CD4-positive, alpha-beta T cell (primary cell): ENCODE measurements at regions not wholly inside any gene's neighbourhood (a gene's known extent, or its start where the extent isn't known, plus 50 kb on each side); places are given as distances from the start of the nearest gene placed in this dataset.

Experiments
- ATAC-seq: fragments of 200-7000 bp; cut with Tn5 transposase; one replicate; pipeline ENCODE4 v1.10.0; 2022; ENCODE audit warnings: mild to moderate bottlenecking; ENCODE audit not compliant: poor library complexity
- CTCF ChIA-PET: fragments of 350-600 bp; sonication (Branson Sonifier 250); formaldehyde crosslinking; loops from one replicate; lab custom pipeline; 2021; ENCODE audit warnings: antibody characterized with exemption, inconsistent platforms; lab: Charles Lee
- POLR2A ChIA-PET: fragments of 350-600 bp; sonication (Branson Sonifier 250); formaldehyde crosslinking; loops from one replicate; lab custom pipeline; 2021; ENCODE audit warnings: antibody characterized with exemption, inconsistent platforms; lab: Charles Lee
- DNase-seq, 14 experiments: peaks; one replicate each; pipeline ENCODE4 v3.0.0-alpha.2; 2013 to 2020; ENCODE audit warnings: mixed read lengths in 2 of 14
- H3K27ac ChIP-seq, 2 donors: one replicate each; pipeline versions ENCODE4 v1.5.1 to v1.7.0; 2013; ENCODE audit warnings: low read length in 2 of 2, low read depth in 1 of 2, mild to moderate bottlenecking in 1 of 2
- H3K27me3 ChIP-seq, 2 experiments: 1 replicate in 1 of 2; 2 replicates in 1 of 2; pipeline versions ENCODE4 v1.6.1 to v1.7.0; 2013; ENCODE audit warnings: low read length in 2 of 2, control low read depth in 1 of 2, mild to moderate bottlenecking in 1 of 2, moderate library complexity in 1 of 2; ENCODE audit not compliant: insufficient read depth in 2 of 2, control insufficient read depth in 1 of 2
- H3K36me3 ChIP-seq: one replicate; pipeline ENCODE4 v1.6.1; 2013; ENCODE audit warnings: low read length, control low read depth; ENCODE audit not compliant: insufficient read depth
- H3K4me1 ChIP-seq: one replicate; pipeline ENCODE4 v1.6.1; 2013; ENCODE audit warnings: low read length, control low read depth; ENCODE audit not compliant: insufficient read depth
- H3K4me3 ChIP-seq: one replicate; pipeline ENCODE4 v1.5.1; 2013; ENCODE audit warnings: mild to moderate bottlenecking, low read length, moderate library complexity
- H3K9me3 ChIP-seq, 2 experiments: 1 replicate in 1 of 2; 2 replicates in 1 of 2; pipeline versions ENCODE4 v1.6.1 to v1.7.0; 2013; ENCODE audit warnings: low read length in 2 of 2, mild to moderate bottlenecking in 2 of 2, control low read depth in 1 of 2, moderate library complexity in 1 of 2; ENCODE audit not compliant: control insufficient read depth in 1 of 2, insufficient read depth in 1 of 2
- H3K27ac Mint-ChIP-seq: one replicate; pipeline ENCODE4 v1.8.0; 2020; ENCODE audit warnings: mixed read lengths
- H3K27me3 Mint-ChIP-seq: one replicate; pipeline ENCODE4 v1.8.0; 2021; ENCODE audit warnings: mixed read lengths
- H3K36me3 Mint-ChIP-seq: one replicate; pipeline ENCODE4 v1.8.0; 2021; ENCODE audit warnings: low read depth, mixed read lengths
- H3K4me1 Mint-ChIP-seq: one replicate; pipeline ENCODE4 v1.8.0; 2021; ENCODE audit warnings: low read depth, mixed read lengths
- H3K4me3 Mint-ChIP-seq: one replicate; pipeline ENCODE4 v1.8.0; 2020; ENCODE audit warnings: mild to moderate bottlenecking, mixed read lengths
- H3K9me3 Mint-ChIP-seq: one replicate; pipeline ENCODE4 v1.8.0; 2020; ENCODE audit warnings: mixed read lengths
- intact Hi-C, 2 experiments: fragments of 100-400 bp; cut with DNase I in 1 of 2; cut with micrococcal nuclease in 1 of 2; formaldehyde crosslinking; loops; one replicate each; pipeline versions ENCODE4 v1.15.1 to v1.9.0; 2023 to 2025; cut with DNase I, micrococcal nuclease
- TF ChIP-seq, protein P1 (sequence below): fragments of 200-600 bp; IDR thresholded peaks from one replicate; pipeline ENCODE4 v1.8.0; 2022; ENCODE audit warnings: antibody characterized with exemption, mild to moderate bottlenecking

DNA sequence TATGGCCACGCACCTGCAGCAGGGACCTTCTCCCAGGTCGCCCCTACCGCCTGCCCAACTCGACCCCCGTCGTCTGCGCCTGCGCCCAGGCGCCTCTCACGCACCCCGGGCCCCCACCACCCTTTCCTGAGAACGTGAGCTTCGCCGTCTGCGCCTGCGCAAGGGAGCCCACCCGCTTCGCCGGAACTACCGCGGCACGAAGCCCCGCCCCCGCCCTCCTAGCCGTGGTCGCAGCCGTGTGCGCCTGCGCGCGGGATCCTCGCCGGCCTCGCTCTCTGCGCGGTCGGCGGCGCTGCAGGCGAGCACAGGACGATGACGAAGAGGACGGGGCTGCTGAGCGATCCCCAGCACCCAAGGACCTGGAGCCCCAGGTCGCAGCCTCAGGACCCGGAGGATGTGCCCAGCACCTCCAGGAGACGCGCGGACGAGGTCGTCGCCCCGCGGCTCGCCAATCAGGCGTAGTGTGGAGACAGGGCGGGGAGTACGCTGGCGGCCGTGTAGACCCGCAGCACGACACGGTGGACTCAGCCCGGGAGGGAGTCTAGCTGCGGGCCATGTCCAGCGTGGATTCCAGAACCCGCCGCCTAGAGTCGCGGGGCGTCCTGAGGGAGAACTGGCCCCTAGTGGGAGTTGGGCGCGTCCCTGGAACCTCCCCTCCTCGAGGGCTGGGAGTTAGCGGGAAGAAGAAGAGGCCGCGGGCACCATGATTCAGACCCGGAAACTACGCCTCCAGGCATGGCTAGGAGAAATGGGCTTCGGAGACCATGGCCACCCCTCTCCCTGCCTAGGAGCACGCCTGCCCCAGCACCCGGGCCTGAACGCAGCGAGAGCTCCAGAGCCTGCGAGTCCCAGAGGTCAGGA lies 1120.8 kb upstream of the TMEM132C start:
- Histone ChIP-seq H3K36me3 (no peaks in the 10 kb centered on the region), H3K27ac (no peak overlapping the region), H3K4me3 (peak overlapping the region; percentile 40), H3K9me3 (peaks cover 0 to 20% of the 10 kb centered on the region in 2 experiments), H3K27me3 (peaks cover 0 to 7% of the 10 kb centered on the region in 2 experiments), H3K4me1 (peaks cover 7% of the 10 kb centered on the region)
- TF ChIP-seq, protein P1, sequence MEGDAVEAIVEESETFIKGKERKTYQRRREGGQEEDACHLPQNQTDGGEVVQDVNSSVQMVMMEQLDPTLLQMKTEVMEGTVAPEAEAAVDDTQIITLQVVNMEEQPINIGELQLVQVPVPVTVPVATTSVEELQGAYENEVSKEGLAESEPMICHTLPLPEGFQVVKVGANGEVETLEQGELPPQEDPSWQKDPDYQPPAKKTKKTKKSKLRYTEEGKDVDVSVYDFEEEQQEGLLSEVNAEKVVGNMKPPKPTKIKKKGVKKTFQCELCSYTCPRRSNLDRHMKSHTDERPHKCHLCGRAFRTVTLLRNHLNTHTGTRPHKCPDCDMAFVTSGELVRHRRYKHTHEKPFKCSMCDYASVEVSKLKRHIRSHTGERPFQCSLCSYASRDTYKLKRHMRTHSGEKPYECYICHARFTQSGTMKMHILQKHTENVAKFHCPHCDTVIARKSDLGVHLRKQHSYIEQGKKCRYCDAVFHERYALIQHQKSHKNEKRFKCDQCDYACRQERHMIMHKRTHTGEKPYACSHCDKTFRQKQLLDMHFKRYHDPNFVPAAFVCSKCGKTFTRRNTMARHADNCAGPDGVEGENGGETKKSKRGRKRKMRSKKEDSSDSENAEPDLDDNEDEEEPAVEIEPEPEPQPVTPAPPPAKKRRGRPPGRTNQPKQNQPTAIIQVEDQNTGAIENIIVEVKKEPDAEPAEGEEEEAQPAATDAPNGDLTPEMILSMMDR, result no peak
- Mint-ChIP-seq H3K27ac (peak overlapping the region; percentile 36), H3K4me1 (peaks cover 19% of the 10 kb centered on the region), H3K36me3 (no peaks in the 10 kb centered on the region), H3K27me3 (peaks cover 6% of the 10 kb centered on the region), H3K9me3 (peaks cover 6% of the 10 kb centered on the region), H3K4me3 (peak overlapping the region; percentile 87)
- ATAC-seq (peak; percentile 91), DNase-seq (peak; percentile 34 to 79 (median 70))
- intact Hi-C loops, result loop anchor here (1.0 to 2.0 kb wide), 2 partner anchors 17 kb away; no protein-coding TSS in a partner anchor
- ChIA-PET CTCF (no interaction called here), POLR2A (interaction anchor here (1.4 to 1.7 kb wide), 2 partner anchors 20 to 63 kb away, joined by 3 to 7 read pairs; no protein-coding TSS in a partner anchor)

DNA sequence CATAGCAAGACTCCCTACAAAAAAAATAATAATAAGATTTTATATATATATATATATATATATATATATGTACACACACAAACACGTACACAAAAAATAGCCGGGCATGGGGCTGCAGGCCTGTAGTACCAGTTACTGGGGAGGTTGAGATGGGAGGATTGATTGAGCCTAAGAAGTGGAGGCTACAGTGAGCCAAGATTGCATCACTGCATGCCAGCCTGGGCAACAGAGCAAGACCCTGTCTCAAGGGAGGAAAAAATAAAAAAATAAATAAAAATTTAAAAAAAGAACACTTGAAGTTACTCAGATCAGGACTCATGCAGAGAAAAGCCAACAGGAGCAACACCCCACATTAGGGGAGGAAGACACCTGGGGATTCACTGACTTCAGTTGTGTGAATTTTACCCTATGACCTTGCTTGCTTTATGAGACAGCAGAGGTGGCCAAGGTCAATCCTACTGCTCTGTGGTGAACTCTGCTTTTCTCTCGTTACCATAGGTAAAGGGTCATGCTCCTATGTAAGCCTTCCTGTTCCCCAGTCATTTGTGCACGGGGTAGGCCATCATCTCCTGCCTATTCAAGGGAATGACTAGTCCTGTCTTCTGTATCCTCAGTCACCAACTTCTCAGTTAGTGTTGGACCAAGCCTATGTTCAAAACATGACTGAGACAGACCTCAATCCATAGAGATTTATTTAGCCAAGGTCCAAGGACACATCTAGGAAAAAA lies 1119.8 kb upstream of the TMEM132C start:
- Mint-ChIP-seq H3K4me3 (no peak overlapping the region), H3K9me3 (no peaks in the 10 kb centered on the region)
- CTCF ChIA-PET, result no interaction called here

DNA sequence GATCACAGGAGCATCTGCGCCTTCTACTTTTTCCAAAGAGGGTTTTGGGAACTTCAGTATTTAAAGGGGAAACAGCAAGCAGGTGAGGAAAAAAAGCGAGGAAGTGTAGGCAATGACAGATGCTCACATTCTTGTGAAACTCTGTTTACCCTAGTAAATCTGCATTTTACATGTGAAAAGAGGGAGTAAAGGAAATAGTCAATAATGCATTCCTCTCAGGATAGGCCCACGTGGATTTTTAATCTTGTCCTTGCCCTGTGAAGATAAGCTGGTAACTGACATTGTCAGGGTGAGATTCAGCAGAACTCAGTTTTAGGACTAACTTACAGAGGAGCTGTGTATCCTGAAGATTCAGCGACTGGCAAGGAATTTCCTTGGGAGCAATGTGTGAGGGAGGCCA lies 1119.2 kb upstream of the TMEM132C start:
- TF ChIP-seq, protein P1, result no peak
- Histone ChIP-seq H3K36me3 (no peaks in the 10 kb centered on the region), H3K4me1 (peaks cover 7% of the 10 kb centered on the region), H3K9me3 (peaks cover 0 to 17% of the 10 kb centered on the region in 2 experiments), H3K27ac (no peak overlapping the region), H3K27me3 (peaks cover 0 to 7% of the 10 kb centered on the region in 2 experiments), H3K4me3 (no peak overlapping the region)
- ChIA-PET POLR2A (no interaction called here), CTCF (no interaction called here)
- intact Hi-C loops, result loop anchor here in 1 of 2 experiments (2.0 kb wide), 1 partner anchor 15 kb away; no protein-coding TSS in a partner anchor
- Mint-ChIP-seq H3K36me3 (no peaks in the 10 kb centered on the region), H3K27me3 (peaks cover 6% of the 10 kb centered on the region), H3K9me3 (no peaks in the 10 kb centered on the region), H3K27ac (no peak overlapping the region), H3K4me1 (peaks cover 19% of the 10 kb centered on the region), H3K4me3 (no peak overlapping the region)
- no peak for ATAC-seq
- no peak for DNase-seq

More for the DNA sequence above, 1119.8 kb upstream of the TMEM132C start:
- Histone ChIP-seq H3K4me1 (peaks cover 7% of the 10 kb centered on the region), H3K9me3 (peaks cover 0 to 20% of the 10 kb centered on the region in 2 experiments), H3K27me3 (peaks cover 0 to 7% of the 10 kb centered on the region in 2 experiments), H3K4me3 (no peak overlapping the region), H3K36me3 (no peaks in the 10 kb centered on the region), H3K27ac (no peak overlapping the region)
- Mint-ChIP-seq H3K27me3 (peaks cover 6% of the 10 kb centered on the region), H3K4me1 (peaks cover 19% of the 10 kb centered on the region), H3K27ac (no peak overlapping the region), H3K36me3 (no peaks in the 10 kb centered on the region)
- POLR2A ChIA-PET, result interaction anchor here (1.4 to 1.7 kb wide), 2 partner anchors 19 to 64 kb away, joined by 3 to 7 read pairs; no protein-coding TSS in a partner anchor
- ATAC-seq, result no peak
- DNase-seq, result no peak
- TF ChIP-seq, protein P1, result no peak
- intact Hi-C loops, result loop anchor here (1.0 to 2.0 kb wide), 2 partner anchors 16 kb away; no protein-coding TSS in a partner anchor
